ENCODE measurements at regions not wholly inside any gene's neighbourhood (a gene's known extent, or its start where the extent isn't known, plus 50 kb on each side); places are given as distances from the start of the nearest gene placed in this dataset.

DNA sequence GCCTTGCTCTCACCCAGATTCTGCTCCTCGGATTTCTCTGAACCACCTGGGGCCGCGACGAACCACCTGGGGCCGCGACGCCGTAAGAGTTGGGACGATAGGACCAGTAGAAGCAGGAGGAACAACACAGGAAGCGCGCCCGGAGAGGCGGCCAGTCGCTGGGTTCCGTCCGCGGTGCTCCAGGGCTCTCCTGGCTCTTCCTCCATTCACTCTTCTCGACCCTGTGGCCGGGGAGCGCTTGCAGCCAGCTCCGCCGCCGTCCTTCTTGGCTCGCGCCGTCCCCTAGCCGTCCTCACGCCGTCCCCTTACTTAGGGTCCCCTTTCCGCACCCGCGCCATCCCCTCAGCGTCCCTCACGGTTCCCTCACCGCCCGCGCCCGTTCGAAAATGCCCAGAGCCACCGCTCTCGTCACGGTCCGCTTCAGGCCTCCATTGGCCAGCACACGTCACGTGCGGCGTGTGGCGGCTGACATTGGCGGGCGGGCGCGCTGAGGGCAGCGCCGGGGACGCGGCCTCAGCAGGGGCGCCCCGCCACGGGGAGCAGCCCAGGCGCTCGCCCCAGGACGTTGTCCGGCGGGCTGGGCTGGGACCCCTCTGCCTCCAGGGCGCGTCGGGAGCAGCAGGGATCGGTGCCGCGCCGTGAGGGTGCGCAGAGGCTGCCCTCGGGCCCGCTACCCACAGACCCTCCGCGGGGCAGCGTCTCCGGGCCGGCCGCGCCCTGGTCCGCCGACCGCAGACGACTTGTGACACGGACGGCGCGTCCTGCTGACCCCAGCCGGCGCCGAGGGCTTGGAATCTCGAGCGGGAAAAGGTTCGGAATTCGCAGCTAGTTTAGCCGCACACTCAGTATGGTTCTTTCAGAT is 53.7 kb upstream of the PTPDC1 start (continued):
- TF ChIP-seq MYBL2 (CRISPR knock-in tag; IDR thresholded peaks at IDR 0.05) (peak; percentile 90; the same call in 1 of the 2 replicates), ZBTB21 (CRISPR knock-in tag; IDR thresholded peaks at IDR 0.05; ENCODE audit: borderline replicate concordance) (peak; percentile 86; the same call in 1 of the 2 replicates), ZNF671 (CRISPR knock-in tag; IDR thresholded peaks at IDR 0.05) (no peak), ZNF423 (CRISPR knock-in tag; IDR thresholded peaks at IDR 0.05) (peak; percentile 92), FOXK1 (CRISPR knock-in tag; IDR thresholded peaks at IDR 0.05) (peak; percentile 95), PRRX2 (CRISPR knock-in tag; IDR thresholded peaks at IDR 0.05) (no peak), TP53 (CRISPR knock-in tag; IDR thresholded peaks at IDR 0.05) (peak; percentile 93), ZNF232 (CRISPR knock-in tag; IDR thresholded peaks at IDR 0.05) (peak; percentile 69; the same call in 1 of the 2 replicates), GTF2I (CRISPR knock-in tag; conservative IDR thresholded peaks at IDR 0.05) (no peak)
- TF ChIP-seq, protein P1, sequence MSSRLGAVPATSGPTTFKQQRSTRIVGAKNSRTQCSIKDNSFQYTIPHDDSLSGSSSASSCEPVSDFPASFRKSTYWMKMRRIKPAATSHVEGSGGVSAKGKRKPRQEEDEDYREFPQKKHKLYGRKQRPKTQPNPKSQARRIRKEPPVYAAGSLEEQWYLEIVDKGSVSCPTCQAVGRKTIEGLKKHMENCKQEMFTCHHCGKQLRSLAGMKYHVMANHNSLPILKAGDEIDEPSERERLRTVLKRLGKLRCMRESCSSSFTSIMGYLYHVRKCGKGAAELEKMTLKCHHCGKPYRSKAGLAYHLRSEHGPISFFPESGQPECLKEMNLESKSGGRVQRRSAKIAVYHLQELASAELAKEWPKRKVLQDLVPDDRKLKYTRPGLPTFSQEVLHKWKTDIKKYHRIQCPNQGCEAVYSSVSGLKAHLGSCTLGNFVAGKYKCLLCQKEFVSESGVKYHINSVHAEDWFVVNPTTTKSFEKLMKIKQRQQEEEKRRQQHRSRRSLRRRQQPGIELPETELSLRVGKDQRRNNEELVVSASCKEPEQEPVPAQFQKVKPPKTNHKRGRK (CRISPR knock-in tag; IDR thresholded peaks at IDR 0.05; ENCODE audit: borderline replicate concordance) = no peak
- TF ChIP-seq, protein P2, sequence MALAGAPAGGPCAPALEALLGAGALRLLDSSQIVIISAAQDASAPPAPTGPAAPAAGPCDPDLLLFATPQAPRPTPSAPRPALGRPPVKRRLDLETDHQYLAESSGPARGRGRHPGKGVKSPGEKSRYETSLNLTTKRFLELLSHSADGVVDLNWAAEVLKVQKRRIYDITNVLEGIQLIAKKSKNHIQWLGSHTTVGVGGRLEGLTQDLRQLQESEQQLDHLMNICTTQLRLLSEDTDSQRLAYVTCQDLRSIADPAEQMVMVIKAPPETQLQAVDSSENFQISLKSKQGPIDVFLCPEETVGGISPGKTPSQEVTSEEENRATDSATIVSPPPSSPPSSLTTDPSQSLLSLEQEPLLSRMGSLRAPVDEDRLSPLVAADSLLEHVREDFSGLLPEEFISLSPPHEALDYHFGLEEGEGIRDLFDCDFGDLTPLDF (CRISPR knock-in tag; IDR thresholded peaks at IDR 0.05) = no peak; the same call in 1 of the 2 replicates
- TF ChIP-seq, protein P3, sequence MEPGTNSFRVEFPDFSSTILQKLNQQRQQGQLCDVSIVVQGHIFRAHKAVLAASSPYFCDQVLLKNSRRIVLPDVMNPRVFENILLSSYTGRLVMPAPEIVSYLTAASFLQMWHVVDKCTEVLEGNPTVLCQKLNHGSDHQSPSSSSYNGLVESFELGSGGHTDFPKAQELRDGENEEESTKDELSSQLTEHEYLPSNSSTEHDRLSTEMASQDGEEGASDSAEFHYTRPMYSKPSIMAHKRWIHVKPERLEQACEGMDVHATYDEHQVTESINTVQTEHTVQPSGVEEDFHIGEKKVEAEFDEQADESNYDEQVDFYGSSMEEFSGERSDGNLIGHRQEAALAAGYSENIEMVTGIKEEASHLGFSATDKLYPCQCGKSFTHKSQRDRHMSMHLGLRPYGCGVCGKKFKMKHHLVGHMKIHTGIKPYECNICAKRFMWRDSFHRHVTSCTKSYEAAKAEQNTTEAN (CRISPR knock-in tag; IDR thresholded peaks at IDR 0.05) = no peak
- TF ChIP-seq, protein P4, sequence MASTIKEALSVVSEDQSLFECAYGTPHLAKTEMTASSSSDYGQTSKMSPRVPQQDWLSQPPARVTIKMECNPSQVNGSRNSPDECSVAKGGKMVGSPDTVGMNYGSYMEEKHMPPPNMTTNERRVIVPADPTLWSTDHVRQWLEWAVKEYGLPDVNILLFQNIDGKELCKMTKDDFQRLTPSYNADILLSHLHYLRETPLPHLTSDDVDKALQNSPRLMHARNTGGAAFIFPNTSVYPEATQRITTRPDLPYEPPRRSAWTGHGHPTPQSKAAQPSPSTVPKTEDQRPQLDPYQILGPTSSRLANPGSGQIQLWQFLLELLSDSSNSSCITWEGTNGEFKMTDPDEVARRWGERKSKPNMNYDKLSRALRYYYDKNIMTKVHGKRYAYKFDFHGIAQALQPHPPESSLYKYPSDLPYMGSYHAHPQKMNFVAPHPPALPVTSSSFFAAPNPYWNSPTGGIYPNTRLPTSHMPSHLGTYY (CRISPR knock-in tag; IDR thresholded peaks at IDR 0.05) = no peak

DNA sequence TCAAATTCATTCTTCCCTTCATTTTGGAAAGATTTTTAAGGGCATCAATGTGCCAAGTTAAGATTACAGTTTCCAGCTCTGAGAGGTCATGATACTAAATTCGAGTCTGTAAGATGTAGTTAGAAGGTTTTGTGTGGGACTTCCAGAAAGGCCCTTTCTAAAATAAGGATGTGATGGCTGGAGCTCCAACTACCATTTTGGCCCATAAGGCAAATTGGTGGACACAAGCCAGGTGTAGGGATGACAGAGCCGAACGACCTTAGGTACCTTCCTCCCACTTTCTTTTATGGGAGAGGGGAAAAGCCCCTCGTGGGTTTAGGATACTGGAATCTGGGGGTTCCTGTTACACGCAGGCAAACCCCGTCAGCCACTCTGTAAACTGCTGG is 54.3 kb upstream of the PTPDC1 start:
- TF ChIP-seq, protein P4 (CRISPR knock-in tag; IDR thresholded peaks at IDR 0.05) = no peak
- Mint-ChIP-seq H3K27ac (no peak overlapping the region), H3K4me3 (peak overlapping the region; percentile 91), H3K9me3 (peaks cover 32% of the 10 kb centered on the region), H3K36me3 (peaks cover 30% of the 10 kb centered on the region), H3K4me1 (peaks cover 14% of the 10 kb centered on the region), H3K27me3 (ENCODE audit: low read depth) (peaks cover 39% of the 10 kb centered on the region)
- CTCF ChIA-PET = interaction anchor here (1.1 to 1.6 kb wide), 2 partner anchors 16 to 184 kb away, joined by 3 to 6 read pairs; no protein-coding TSS in a partner anchor
- ATAC-seq = no peak
- POLR2A ChIA-PET = no interaction called here
- DNase-seq (ENCODE audit: low spot score) = no peak

DNA sequence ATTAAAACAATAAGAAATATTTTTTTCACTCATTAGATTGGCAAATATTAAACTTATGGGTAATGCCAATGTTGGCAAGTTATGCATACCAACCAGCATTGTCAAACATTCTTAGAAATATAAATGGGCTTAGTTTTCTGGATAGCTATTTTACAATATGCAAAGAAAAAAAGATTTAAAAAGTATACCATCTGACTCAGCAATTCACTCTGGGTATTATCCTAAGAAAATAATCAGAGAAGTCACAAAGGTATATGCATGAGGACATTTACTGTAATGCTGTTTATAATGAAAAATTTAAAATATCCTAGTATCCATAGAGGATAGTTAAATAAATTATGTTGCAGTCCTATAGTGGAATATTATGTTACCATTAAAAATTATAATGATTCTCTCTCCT is 57.4 kb upstream of the PTPDC1 start:
- H3K36me3 Mint-ChIP-seq = peaks cover 42% of the 10 kb centered on the region
- peaks cover 14% of the 10 kb centered on the region for H3K4me1 Mint-ChIP-seq
- POLR2A ChIA-PET = no interaction called here
- H3K27ac Mint-ChIP-seq = no peak overlapping the region
- ATAC-seq (no peak), DNase-seq (ENCODE audit: low spot score) (no peak)
- peaks cover 50% of the 10 kb centered on the region for H3K9me3 Mint-ChIP-seq
- CTCF ChIA-PET = no interaction called here
- H3K4me3 Mint-ChIP-seq = no peak overlapping the region
- H3K27me3 Mint-ChIP-seq (ENCODE audit: low read depth) = peaks cover 38% of the 10 kb centered on the region
- TF ChIP-seq, protein P2 (CRISPR knock-in tag; IDR thresholded peaks at IDR 0.05) = no peak
- TF ChIP-seq ZNF121 (CRISPR knock-in tag; IDR thresholded peaks at IDR 0.05) (no peak), KAT7 (CRISPR knock-in tag; IDR thresholded peaks at IDR 0.05; ENCODE audit: borderline replicate concordance) (no peak), ZNF263 (CRISPR knock-in tag; IDR thresholded peaks at IDR 0.05; ENCODE audit: low read depth) (no peak), ZNF396 (CRISPR knock-in tag; IDR thresholded peaks at IDR 0.05; ENCODE audit: borderline replicate concordance) (no peak), IRF2 (CRISPR knock-in tag; IDR thresholded peaks at IDR 0.05; ENCODE audit: borderline replicate concordance, low read depth) (no peak)
- TF ChIP-seq, protein P5, sequence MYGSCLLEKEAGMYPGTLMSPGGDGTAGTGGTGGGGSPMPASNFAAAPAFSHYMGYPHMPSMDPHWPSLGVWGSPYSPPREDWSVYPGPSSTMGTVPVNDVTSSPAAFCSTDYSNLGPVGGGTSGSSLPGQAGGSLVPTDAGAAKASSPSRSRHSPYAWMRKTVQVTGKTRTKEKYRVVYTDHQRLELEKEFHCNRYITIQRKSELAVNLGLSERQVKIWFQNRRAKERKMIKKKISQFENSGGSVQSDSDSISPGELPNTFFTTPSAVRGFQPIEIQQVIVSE (CRISPR knock-in tag; IDR thresholded peaks at IDR 0.05; ENCODE audit: borderline replicate concordance) = no peak
- TF ChIP-seq, protein P4 (CRISPR knock-in tag; IDR thresholded peaks at IDR 0.05) = no peak
- TF ChIP-seq, protein P6, sequence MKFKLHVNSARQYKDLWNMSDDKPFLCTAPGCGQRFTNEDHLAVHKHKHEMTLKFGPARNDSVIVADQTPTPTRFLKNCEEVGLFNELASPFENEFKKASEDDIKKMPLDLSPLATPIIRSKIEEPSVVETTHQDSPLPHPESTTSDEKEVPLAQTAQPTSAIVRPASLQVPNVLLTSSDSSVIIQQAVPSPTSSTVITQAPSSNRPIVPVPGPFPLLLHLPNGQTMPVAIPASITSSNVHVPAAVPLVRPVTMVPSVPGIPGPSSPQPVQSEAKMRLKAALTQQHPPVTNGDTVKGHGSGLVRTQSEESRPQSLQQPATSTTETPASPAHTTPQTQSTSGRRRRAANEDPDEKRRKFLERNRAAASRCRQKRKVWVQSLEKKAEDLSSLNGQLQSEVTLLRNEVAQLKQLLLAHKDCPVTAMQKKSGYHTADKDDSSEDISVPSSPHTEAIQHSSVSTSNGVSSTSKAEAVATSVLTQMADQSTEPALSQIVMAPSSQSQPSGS (CRISPR knock-in tag; IDR thresholded peaks at IDR 0.05; ENCODE audit: borderline replicate concordance, low read depth) = no peak

Data from WTC11 (cell line).